GM06990 (cell line): ENCODE measurements at regions not wholly inside any gene's neighbourhood (a gene's known extent, or its start where the extent isn't known, plus 50 kb on each side); places are given as distances from the start of the nearest gene placed in this dataset.
"Not testable (repeated sequence)": the region's sequence is repeated elsewhere in the genome, so short reads cannot be mapped to it uniquely, and the experiment has no call there.

ENCODE experiments used
- DNase-seq: peaks from one replicate; pipeline ENCODE4 v3.0.0-alpha.2; 2011; ENCODE audit not compliant: insufficient read length; ENCODE audit errors: extremely low read depth
- H3K27me3 ChIP-seq: replicated peaks from 2 replicates; pipeline ENCODE4 v1.6.0; 2011; ENCODE audit warnings: low read length; ENCODE audit not compliant: control insufficient read depth, insufficient read depth
- H3K36me3 ChIP-seq: 2 replicates; pipeline ENCODE4 v1.5.1; 2011; ENCODE audit warnings: low read length; ENCODE audit not compliant: control insufficient read depth, insufficient read depth
- H3K4me3 ChIP-seq: replicated peaks from 2 replicates; pipeline ENCODE4 v1.5.1; 2011; ENCODE audit warnings: low read depth, mild to moderate bottlenecking, control low read depth, low read length
- TF ChIP-seq, protein P1 (sequence below): IDR thresholded peaks from 2 replicates; pipeline ENCODE4 v1.5.1; 2011; ENCODE audit warnings: low read length, control low read depth, mild to moderate bottlenecking, inconsistent platforms; ENCODE audit not compliant: insufficient read depth, poor library complexity, severe bottlenecking

- no peaks in the 10 kb centered on the region for H3K36me3 ChIP-seq
- TF ChIP-seq, protein P1, sequence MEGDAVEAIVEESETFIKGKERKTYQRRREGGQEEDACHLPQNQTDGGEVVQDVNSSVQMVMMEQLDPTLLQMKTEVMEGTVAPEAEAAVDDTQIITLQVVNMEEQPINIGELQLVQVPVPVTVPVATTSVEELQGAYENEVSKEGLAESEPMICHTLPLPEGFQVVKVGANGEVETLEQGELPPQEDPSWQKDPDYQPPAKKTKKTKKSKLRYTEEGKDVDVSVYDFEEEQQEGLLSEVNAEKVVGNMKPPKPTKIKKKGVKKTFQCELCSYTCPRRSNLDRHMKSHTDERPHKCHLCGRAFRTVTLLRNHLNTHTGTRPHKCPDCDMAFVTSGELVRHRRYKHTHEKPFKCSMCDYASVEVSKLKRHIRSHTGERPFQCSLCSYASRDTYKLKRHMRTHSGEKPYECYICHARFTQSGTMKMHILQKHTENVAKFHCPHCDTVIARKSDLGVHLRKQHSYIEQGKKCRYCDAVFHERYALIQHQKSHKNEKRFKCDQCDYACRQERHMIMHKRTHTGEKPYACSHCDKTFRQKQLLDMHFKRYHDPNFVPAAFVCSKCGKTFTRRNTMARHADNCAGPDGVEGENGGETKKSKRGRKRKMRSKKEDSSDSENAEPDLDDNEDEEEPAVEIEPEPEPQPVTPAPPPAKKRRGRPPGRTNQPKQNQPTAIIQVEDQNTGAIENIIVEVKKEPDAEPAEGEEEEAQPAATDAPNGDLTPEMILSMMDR: no peak
- no peak overlapping the region for H3K4me3 ChIP-seq
- no peak for DNase-seq
- H3K27me3 ChIP-seq: no peaks in the 10 kb centered on the region
These were observed 245.5 kb downstream of the S1PR1 start for GRCh38 chr1:101482306-101482705.

DNA sequence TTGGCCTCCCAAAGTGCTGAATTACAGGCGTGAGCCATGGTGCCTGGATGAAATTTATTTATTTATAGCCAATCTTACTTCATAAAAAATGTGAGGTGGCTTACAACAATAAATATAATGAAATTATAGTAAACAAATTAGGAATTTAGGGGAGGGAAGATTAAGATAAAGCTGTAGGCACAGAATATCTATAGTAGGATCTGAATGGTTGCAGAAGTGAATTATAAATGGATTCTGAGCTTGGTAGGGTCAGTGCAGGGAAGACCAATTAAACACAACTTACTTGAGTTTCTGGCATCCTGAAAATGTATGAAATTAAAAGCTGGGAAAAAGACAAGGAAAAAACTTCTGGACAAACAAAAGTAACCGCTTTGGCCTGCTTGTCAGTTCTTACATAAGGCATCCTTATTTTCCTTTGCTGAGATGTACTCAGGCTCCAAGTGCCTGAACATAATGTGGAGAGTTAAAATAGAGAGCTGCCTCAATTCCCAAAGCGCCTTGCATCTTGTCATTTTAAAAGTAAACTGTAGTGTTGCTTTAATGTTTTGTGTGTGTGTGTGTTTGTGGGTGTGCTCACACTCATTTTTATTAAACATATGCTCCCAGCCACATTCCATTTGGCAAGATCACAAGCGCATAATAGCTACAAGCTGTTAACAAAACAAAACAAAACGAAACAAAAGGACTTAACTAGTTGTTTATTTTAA is 247.3 kb downstream of the S1PR1 start:
- Histone ChIP-seq H3K4me3 (no peak overlapping the region), H3K36me3 (no peaks in the 10 kb centered on the region), H3K27me3 (no peaks in the 10 kb centered on the region)
- no peak for DNase-seq
- TF ChIP-seq, protein P1: no peak

DNA sequence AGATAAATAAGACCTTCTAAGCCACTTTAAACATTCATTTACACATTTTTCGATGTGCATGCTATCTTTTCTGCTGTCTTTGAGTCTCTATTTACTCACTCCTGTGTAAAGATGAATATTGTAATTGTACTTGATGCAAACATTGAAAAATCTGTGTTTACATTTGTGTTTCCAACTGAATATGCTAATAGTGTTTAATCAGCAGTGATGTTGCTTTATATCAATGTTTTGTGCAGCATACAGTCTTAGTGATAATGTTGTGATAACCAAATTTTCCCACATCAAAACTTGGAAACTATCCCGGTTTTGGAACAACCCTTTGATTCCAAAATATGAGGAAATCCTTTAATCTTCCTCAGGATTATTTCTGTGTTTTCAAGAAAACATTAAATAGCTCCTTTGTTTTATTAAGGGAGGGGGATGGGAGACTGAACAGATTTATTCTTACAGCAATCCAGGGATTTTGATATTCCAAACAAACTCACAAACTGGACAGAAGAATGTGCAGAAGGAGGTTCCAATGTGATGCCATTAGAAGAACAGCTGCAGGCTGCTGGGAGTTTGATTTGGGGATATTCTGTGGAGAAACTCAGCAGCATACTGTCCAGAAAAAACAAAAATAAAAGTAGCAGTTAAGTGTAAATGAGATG is 248.0 kb downstream of the S1PR1 start:
- no peaks in the 10 kb centered on the region for H3K27me3 ChIP-seq
- TF ChIP-seq, protein P1: no peak
- no peak for DNase-seq
- no peak overlapping the region for H3K4me3 ChIP-seq
- no peaks in the 10 kb centered on the region for H3K36me3 ChIP-seq

GRCh38 chr1:101485712-101486111 is 248.9 kb downstream of the S1PR1 start:
- TF ChIP-seq, protein P1: no peak

GRCh38 chr1:101492144-101492543 is 255.3 kb downstream of the S1PR1 start:
- H3K27me3 ChIP-seq, DNase-seq, H3K36me3 ChIP-seq, H3K4me3 ChIP-seq: not testable (repeated sequence)

More at GRCh38 chr1:101485712-101486111, 248.9 kb downstream of the S1PR1 start:
- no peaks in the 10 kb centered on the region for H3K36me3 ChIP-seq
- H3K27me3 ChIP-seq: no peaks in the 10 kb centered on the region
- H3K4me3 ChIP-seq: no peak overlapping the region
- DNase-seq: no peak

- not testable (repeated sequence) for H3K4me3 ChIP-seq, DNase-seq, H3K27me3 ChIP-seq, H3K36me3 ChIP-seq
These were observed 257.1 kb downstream of the S1PR1 start for GRCh38 chr1:101493920-101494319.
